Femur (tissue), 1 donor: ENCODE measurements at regions not wholly inside any gene's neighbourhood (a gene's known extent, or its start where the extent isn't known, plus 50 kb on each side); places are given as distances from the start of the nearest gene placed in this dataset.
"Not testable (repeated sequence)": the region's sequence is repeated elsewhere in the genome, so short reads cannot be mapped to it uniquely, and the experiment has no call there.

Experiments
- DNase-seq: peaks from one replicate; pipeline ENCODE4 v3.0.0-alpha.2; 2017

- no peak for DNase-seq
Measured at GRCh38 chr21:15442743-15443469, 286.9 kb upstream of the USP25 start.

- no peak for DNase-seq
Measured at GRCh38 chr21:15443740-15444117, 286.1 kb upstream of the USP25 start.

- no peak for DNase-seq
Measured at GRCh38 chr21:15444118-15444960, 285.4 kb upstream of the USP25 start.

- no peak for DNase-seq
Measured at GRCh38 chr21:15445327-15445726, 284.5 kb upstream of the USP25 start.

- peak; percentile 20 for DNase-seq
Measured at GRCh38 chr21:15446223-15446622, 283.6 kb upstream of the USP25 start.

- no peak for DNase-seq
Measured at GRCh38 chr21:15449556-15449955, 280.2 kb upstream of the USP25 start.

GRCh38 chr21:15453261-15453660 is 276.5 kb upstream of the USP25 start:
- DNase-seq: no peak

GRCh38 chr21:15453785-15454184 is 276.0 kb upstream of the USP25 start:
- not testable (repeated sequence) for DNase-seq

- DNase-seq: not testable (repeated sequence)
Measured at GRCh38 chr21:15454931-15455330, 274.9 kb upstream of the USP25 start.

GRCh38 chr21:15455819-15456462 is 273.8 kb upstream of the USP25 start:
- DNase-seq: no peak

- DNase-seq: no peak
Measured at GRCh38 chr21:15457965-15458364, 271.8 kb upstream of the USP25 start.

- DNase-seq: no peak
Measured at GRCh38 chr21:15462092-15462491, 267.7 kb upstream of the USP25 start.

- DNase-seq: no peak
Measured at GRCh38 chr21:15466329-15466728, 263.5 kb upstream of the USP25 start.

GRCh38 chr21:15468368-15468767 is 261.4 kb upstream of the USP25 start:
- DNase-seq: no peak

- no peak for DNase-seq
Measured at GRCh38 chr21:15472108-15473040, 257.4 kb upstream of the USP25 start.

GRCh38 chr21:15477773-15478172 is 252.0 kb upstream of the USP25 start:
- not testable (repeated sequence) for DNase-seq

GRCh38 chr21:15480160-15480559 is 249.6 kb upstream of the USP25 start:
- DNase-seq: peak; percentile 16

- DNase-seq: peak; percentile 93
Measured at GRCh38 chr21:15483138-15483780, 246.5 kb upstream of the USP25 start.

- DNase-seq: no peak
Measured at GRCh38 chr21:15486460-15487195, 243.2 kb upstream of the USP25 start.

- DNase-seq: no peak
Measured at GRCh38 chr21:15487196-15487550, 242.6 kb upstream of the USP25 start.

- DNase-seq: no peak
Measured at GRCh38 chr21:15491100-15491499, 238.7 kb upstream of the USP25 start.
